HTR-8/SVneo (cell line): ENCODE measurements at regions not wholly inside any gene's neighbourhood (a gene's known extent, or its start where the extent isn't known, plus 50 kb on each side); places are given as distances from the start of the nearest gene placed in this dataset.
"Not testable (repeated sequence)": the region's sequence is repeated elsewhere in the genome, so short reads cannot be mapped to it uniquely, and the experiment has no call there.

Experiments
- DNase-seq: peaks from one replicate; pipeline ENCODE4 v3.0.0; 2011; ENCODE audit warnings: low spot score, mixed read lengths; ENCODE audit not compliant: insufficient read length
- FAIRE-seq: peaks from 2 replicates; lab custom pipeline; 2011; peaks lifted over from hg19 to GRCh38; lab: Jason Lieb, UNC

DNA sequence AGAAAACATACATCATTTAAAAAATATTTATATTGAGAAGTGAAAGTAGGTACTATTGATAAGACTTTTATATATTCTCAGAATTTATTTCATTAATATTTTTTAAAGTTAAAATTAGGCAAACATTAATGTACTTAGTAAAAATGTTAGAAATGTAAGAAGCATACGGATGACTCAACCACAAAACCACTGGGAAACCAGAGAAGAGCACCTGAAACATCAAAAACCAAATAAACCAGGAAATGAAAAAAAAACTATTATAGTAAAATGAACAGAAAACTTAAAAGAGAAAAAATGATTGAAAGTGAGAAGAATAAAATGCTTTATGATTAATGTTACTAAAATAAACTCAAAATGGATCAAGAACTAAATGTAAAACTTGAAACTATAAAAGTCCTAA lies 233.2 kb upstream of the DAB2 start:
- DNase-seq, result no peak
- no peak for FAIRE-seq

- DNase-seq (no peak), FAIRE-seq (no peak)
Measured at GRCh38 chr5:39656600-39656999, 231.8 kb upstream of the DAB2 start.

DNA sequence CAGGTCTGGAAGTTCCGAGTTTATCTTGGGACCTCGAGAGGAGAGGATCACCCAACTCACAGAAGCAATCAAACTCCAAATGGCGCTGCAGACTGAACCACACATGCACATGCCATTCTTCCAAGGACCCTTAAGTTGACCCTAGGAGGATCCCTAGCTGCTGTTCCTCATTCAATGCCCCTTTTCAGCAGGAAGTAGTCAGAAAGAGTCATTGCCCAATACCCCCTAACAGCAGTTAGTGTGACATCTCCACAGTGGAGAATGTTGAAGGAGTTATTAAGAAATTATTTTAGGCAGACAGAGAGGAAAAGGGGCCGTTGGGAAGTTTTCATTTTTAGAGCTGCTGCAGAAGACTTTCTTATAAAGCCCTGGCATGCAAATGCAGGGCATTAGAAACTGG lies 229.9 kb upstream of the DAB2 start:
- DNase-seq, result no peak
- FAIRE-seq, result no peak

DNA sequence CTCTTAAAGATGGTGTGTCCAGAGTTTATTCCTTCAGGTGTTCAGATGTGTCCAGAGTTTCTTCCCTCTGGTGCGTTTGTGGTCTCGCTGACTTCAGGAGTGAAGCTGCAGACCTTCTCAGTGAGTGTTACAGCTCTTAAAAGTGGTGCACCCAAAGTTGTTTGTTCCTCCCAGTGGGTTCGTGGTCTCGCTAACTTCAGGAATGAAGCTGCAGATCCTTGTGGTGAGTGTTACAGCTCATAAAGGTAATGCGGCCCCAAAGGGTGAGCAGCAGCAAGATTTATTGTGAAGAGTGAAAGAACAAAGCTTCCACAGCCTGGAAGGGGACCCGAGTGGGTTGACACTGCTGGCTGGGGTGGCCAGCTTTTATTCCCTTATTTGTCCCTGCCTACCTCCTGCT lies 227.7 kb upstream of the DAB2 start:
- not testable (repeated sequence) for DNase-seq
- FAIRE-seq, result peak; percentile 55

DNA sequence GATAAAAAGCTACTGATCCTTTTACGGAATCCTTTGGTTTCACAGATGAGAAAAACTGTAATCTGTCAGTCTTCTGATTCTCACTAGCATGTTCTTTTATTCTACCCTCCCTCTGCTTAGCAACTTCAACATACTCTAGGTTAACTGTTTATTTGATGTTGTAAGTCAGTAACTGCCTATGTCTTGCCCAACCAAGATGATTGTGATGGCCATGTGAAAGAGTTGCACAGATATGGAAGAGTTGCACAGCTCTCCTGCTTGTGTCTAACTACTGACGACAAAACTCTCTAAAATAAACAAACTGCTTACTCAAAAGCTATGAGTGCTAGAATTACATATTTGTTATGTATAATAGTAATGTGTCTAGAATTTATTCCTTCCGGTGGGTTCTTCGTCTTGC lies 227.3 kb upstream of the DAB2 start:
- no peak for DNase-seq
- peak; percentile 57 for FAIRE-seq

GRCh38 chr5:39650008-39650762 lies 225.4 kb upstream of the DAB2 start:
- FAIRE-seq, result no peak
- no peak for DNase-seq

DNA sequence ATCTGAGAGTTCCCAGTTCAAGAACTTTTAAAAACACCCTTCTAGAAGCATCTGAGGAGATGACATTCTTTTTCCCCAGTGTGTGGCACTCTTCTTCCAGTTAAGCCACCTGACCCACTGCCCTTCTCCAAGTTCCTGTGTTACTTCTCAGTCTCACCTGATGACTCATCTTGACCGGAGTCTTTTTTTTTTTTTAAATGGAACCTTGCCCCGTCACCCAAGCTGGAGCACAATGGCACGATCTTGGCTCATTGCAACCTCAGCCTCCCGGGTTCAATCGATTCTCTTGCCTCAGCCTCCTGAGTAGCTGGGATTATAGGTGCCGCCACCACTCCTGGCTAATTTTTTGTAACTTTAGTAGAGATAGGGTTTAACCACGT lies 224.1 kb upstream of the DAB2 start:
- no peak for FAIRE-seq
- DNase-seq, result peak; percentile 38

DNA sequence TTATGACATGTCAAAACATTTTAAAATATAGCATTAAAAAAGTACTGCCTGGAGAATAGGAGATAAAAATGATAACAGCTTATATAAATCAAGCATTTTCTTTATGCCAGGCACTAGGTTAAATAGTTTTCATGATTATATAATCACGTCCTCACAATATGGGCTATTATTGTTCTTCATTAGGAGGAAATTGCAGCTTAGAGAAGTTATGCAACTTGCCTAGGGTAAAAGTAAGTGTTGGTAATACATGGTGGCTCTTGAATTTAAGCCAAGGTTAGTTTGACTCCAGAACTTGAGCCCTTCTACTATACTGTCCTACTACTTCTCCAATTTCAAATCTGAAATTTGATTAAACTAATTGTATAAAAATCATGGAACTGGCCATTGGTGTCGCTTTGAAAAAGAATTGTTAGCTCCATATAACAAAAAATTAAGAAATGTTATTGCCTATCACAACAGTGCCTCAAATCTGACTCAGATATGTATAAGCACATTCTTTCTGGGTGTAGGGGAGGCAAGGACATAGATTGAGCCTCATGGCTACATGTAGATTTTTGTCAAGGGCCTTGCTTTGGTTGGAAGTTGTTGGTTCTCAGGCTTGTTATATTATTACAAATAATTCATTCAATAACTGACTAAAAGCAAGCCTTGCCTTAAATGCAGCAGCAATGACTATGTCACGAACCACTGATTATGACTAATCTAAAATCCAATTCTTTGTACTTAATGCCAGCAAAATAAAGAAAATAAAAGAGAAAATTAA lies 223.5 kb upstream of the DAB2 start:
- no peak for FAIRE-seq

GRCh38 chr5:39640552-39640951 lies 215.8 kb upstream of the DAB2 start:
- FAIRE-seq, result peak; percentile 74

More for the DNA sequence above, 223.5 kb upstream of the DAB2 start:
- DNase-seq, result no peak

DNA sequence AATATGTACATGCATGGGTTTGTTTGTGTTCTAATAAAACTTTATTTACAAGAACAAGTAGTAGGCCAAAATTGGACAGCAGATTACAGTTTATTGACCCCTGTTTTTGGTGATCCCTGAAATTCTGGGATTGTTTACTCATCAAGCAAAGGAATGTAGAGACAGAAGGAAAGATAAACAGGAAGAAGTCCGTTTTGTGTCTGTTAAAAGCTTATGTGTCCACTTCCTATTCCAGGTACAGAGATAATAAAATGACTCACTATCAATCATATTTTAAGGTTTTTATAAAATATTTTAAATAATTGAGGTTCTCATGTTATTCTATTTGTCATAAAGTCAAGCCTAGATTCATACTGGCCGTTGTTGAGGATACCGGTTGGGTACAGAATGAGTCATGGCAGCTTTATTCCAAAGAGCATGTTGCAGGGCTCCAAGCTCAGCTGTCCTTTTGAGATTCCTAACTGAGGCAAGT lies 214.9 kb upstream of the DAB2 start:
- DNase-seq (no peak), FAIRE-seq (no peak)

More at GRCh38 chr5:39640552-39640951, 215.8 kb upstream of the DAB2 start:
- DNase-seq, result no peak

- FAIRE-seq, result no peak
Measured at GRCh38 chr5:39638813-39639212, 214.0 kb upstream of the DAB2 start.

GRCh38 chr5:39633057-39633456 lies 208.3 kb upstream of the DAB2 start:
- FAIRE-seq, result peak; percentile 33
- no peak for DNase-seq

More at GRCh38 chr5:39638813-39639212, 214.0 kb upstream of the DAB2 start:
- DNase-seq, result no peak

DNA sequence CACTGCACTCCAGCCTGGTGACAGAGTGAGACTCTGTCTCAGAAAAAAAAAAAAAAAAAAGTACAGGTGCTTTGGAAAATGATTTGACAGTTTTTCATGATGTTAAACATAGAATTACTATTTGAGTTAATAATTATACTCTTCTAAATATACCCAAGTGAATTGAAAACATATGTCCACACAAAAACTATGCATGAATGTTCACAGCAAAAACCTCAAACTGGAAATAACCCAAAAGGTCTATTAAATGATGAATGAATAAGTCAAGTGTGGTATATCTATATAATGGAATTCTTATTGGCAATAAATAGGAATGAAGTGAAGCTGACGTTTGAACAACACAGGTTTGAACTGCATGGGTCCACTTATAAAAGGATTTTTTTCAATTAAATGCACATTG lies 207.2 kb upstream of the DAB2 start:
- no peak for DNase-seq
- FAIRE-seq, result no peak

DNA sequence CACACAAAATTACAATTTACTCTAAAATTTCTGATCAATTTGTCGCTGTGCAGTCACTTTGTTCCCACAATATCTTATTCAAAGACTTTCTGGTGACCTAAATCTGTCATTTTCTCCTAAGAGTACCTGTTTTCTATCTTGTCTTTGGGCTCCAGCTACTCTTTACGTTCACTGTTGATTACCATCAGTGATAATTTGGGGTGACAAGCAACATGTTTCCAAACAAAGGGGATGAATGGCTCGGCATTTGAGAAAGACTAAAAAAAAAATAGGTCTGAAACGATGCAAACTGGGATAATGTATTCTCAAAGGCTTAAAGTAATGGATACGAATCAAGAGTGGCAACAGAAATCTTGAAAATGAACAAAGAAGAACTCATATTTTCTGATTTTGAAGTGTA lies 205.2 kb upstream of the DAB2 start:
- DNase-seq, result no peak
- FAIRE-seq, result no peak

- FAIRE-seq, result no peak
Measured at GRCh38 chr5:39628348-39628747, 203.6 kb upstream of the DAB2 start.

GRCh38 chr5:39624890-39625289 lies 200.1 kb upstream of the DAB2 start:
- no peak for FAIRE-seq
- no peak for DNase-seq

More at GRCh38 chr5:39628348-39628747, 203.6 kb upstream of the DAB2 start:
- no peak for DNase-seq

- DNase-seq, result no peak
- no peak for FAIRE-seq
Measured at GRCh38 chr5:39624268-39624886, 199.6 kb upstream of the DAB2 start.

GRCh38 chr5:39623291-39623865 lies 198.6 kb upstream of the DAB2 start:
- DNase-seq (no peak), FAIRE-seq (no peak)

GRCh38 chr5:39622281-39622680 lies 197.5 kb upstream of the DAB2 start:
- no peak for DNase-seq
- no peak for FAIRE-seq

DNA sequence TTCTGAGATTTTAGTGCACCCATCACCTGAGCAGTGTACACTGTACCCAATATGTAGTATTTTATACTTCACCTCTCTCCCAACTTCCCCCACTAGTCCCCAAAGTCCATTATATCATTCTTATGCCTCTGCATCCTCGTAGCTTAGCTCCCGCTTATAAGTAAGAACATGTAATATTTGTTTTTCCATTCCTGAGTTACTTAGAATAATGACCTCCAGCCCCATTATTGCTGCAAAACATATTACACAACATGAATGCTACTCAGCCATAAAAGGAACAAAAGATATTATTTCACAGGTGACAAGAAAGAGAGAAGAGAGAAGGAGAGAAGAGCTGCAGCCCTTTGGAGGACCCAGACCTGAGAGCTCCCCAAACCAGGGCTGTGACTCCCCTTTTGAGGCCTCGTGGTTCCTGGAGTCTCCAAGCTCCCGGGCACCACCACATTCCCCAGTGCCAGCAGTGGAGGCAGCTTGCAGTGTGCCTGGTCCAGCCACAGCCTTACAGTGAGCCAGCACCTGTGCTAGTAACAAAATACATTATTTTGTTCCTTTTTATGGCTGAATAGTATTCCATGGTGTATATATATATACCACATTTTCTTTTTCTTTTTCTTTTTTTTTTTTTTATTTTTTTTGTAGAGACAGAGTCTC lies 194.5 kb upstream of the DAB2 start:
- DNase-seq (no peak), FAIRE-seq (peak; percentile 60)
